ENCODE measurements at regions not wholly inside any gene's neighbourhood (a gene's known extent, or its start where the extent isn't known, plus 50 kb on each side); places are given as distances from the start of the nearest gene placed in this dataset.

GRCh38 chr11:11710556-11710955 is 88.8 kb upstream of the GALNT18 start:
- no peak for TF ChIP-seq POLR2A (IDR thresholded peaks at IDR 0.05)
- TF ChIP-seq, protein P1, sequence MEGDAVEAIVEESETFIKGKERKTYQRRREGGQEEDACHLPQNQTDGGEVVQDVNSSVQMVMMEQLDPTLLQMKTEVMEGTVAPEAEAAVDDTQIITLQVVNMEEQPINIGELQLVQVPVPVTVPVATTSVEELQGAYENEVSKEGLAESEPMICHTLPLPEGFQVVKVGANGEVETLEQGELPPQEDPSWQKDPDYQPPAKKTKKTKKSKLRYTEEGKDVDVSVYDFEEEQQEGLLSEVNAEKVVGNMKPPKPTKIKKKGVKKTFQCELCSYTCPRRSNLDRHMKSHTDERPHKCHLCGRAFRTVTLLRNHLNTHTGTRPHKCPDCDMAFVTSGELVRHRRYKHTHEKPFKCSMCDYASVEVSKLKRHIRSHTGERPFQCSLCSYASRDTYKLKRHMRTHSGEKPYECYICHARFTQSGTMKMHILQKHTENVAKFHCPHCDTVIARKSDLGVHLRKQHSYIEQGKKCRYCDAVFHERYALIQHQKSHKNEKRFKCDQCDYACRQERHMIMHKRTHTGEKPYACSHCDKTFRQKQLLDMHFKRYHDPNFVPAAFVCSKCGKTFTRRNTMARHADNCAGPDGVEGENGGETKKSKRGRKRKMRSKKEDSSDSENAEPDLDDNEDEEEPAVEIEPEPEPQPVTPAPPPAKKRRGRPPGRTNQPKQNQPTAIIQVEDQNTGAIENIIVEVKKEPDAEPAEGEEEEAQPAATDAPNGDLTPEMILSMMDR (IDR thresholded peaks at IDR 0.05) = no peak
- no peak for TF ChIP-seq POLR2AphosphoS5 (IDR thresholded peaks at IDR 0.05)

Data from breast epithelium (tissue), 3 donors.